ENCODE measurements at regions not wholly inside any gene's neighbourhood (a gene's known extent, or its start where the extent isn't known, plus 50 kb on each side); places are given as distances from the start of the nearest gene placed in this dataset.

DNA sequence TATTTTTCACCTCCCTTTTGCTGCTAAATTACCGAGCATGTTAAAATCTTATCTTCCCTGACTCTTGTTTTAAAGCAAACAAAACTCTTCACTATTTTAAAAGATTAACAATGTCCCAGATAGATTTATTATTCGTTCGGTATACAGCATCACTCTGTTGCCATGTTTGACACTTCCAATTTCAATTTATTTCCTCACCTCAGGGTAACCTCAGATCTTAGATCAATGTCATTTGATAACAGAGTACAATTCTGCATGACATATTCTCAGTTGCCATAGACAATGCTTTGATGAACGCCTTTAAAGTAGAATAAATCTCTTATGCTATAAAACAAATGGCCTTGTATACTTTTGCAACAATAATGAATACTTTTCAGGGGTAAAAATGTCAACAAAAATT lies 1078.1 kb upstream of the IGFBP7 start:
- no peak for DNase-seq

DNA sequence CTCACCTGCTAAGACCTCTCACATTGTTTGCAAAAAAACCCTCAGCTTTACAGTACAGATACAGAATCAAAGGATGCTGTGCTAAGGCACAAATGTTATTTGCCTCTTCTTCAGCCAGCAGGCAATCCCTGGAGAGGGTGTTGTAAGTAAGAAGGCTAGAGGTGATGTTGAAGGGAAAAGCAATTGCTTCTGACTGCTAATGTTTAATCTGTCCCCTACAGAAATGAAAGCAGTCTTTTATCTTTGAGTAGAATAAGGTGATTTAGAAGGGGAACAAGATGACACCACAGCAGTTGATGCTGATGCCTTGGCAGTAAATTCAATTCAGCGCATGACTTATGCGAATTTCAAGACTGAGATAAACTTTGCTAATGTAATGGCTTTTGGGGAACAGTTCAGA lies 1064.8 kb upstream of the IGFBP7 start:
- DNase-seq, result no peak

DNA sequence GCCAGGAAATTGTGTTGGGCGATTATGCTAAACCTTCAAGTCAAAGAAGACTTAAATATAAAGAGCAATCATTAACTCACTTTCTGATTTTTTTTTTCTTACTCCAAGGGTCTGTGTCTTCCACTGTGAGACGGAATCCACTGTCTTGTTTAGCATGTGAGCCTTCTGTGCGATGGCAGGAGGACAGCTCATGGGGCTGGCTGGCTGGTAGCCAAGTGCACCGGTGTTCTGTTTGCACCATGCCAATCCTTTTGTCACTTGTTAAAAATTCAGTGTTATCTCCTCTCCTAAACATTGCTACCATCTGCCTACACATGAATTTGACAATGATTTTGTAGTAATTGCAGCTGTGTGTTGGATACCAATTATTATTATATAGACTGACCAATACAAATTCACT lies 1056.3 kb upstream of the IGFBP7 start:
- DNase-seq, result no peak

DNA sequence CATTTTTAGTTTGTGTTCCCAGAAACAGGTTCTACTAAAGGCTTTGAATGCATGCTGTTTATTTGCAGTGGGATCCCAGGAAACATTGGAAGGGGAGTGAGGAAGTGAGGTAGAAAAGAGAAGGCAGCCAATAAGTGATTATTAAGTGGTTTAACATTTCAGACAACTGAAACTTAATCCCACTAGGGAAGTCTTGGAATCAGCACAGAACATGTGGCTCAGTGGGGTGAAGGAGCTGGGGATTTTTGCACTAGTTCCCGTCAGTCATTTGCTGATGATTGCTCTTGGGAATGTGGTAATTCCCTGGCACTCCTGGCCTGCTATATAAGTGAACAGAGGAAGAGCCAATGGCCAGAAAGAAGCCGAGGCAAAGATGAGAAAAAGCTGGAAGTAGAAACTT lies 1053.0 kb upstream of the IGFBP7 start:
- DNase-seq, result no peak

DNA sequence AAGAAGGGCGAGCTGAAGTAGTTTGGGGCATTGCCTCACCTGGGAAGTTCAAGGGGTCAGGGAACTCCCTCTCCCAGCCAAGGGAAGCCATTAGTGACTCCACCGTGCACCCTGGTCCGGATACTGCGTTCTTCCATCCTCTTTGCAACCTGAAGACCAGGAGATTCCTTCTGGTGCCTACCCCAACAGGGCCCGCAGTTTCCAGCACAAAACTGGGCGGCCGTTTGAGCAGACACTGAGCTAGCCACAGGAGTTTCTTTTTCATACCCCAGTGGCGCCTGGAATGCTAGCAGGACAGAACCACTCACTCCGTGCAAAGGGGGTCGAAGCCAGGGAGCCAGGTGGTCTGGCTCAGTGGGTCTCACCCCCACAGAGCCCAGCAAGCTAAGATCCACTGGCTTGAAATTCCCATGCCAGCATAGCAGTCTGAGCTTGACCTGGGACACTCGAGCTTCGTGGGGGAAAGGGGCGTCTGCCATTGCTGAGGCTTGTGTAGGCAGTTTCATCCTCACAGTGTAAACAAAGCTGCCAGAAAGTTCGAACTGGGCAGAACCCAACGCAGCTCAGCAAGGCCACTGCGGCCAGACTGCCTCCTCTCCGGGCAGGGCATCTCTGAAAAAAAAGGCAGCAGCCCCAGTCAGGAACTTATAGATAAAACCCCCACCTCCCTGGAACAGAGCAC lies 1039.4 kb upstream of the IGFBP7 start:
- no peak for DNase-seq

GRCh38 chr4:58144721-58145120 lies 1034.5 kb upstream of the IGFBP7 start:
- DNase-seq, result no peak

DNA sequence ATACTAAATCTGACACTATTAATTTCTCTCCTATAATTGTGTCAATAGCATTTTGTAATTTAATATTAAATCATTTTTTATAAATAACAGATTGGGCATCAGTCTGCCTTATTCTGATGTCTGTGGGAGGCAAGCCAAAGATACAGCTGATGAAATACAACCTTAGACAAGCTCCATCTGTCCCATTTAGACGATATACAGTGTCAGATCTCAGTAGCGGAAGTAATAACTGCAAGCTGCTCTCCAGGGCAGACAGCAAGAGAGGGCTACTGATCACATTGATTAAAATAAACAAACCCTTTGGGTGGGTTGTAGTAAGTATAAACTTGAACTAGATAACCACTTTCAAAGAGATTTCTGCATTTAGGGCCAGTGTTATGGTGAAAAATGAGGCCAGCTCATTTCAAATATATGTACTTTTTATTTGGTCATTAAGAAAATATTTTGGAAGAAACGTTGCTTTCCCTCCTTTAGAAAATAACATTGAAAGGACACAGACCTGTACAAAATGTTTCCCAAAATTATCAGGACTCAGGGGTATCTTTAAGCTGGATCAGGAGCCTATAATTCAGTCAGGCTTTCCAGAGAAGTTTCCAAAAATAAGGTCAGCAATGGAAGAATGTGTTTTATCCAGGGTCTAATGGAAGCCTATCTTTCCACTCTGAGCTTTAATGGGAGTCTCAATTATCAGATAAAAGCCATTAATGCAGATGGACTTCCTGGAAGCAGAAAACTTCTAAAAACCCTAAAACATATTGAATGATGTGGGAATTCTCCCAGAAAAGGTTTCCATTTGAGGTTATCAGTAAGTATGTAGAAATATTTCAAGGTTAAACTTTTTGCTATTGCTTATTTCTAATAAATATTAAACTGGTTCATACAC lies 1028.8 kb upstream of the IGFBP7 start:
- no peak for DNase-seq

- DNase-seq, result no peak
Measured at GRCh38 chr4:58136604-58137003, 1026.4 kb upstream of the IGFBP7 start.

DNA sequence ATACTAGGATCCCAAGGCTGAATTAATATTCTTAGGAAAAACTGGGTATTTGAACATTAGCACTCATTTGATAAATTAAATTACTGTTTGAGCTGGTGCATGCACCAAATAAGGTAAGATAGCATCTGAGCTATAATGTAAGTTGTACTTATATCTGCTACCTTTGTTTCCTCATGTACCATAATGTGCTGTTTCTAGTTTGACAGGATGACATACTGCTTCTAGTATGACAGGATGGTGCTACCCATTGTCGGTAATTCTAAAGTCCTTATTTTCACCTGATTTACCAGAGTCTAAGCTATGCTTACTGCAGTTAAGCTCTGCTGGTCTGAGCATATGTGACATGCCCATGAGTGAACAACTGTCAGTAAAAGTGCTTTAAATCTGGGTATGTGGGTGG lies 1017.5 kb upstream of the IGFBP7 start:
- no peak for DNase-seq

- no peak for DNase-seq
Measured at GRCh38 chr4:58119298-58119697, 1009.1 kb upstream of the IGFBP7 start.

GRCh38 chr4:58113126-58113525 lies 1002.9 kb upstream of the IGFBP7 start:
- no peak for DNase-seq

DNA sequence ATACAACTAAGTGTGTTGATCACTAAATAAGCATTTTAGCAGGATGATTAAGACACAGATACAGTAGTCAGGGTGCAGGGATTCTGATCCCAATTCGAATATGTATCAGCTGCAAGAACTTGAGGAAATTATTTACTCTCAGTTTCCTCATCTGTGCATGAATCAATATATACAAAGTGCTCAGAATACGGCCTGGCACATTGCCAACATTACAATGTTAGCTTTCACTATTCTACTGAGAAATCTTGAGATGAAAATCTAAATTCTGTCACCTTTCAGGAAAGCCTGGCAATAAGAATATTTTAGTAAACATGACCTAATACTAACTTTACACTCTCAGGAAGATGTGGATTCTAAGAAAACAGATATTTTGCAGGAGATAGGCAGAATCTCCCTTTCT lies 1001.6 kb upstream of the IGFBP7 start:
- no peak for DNase-seq

DNA sequence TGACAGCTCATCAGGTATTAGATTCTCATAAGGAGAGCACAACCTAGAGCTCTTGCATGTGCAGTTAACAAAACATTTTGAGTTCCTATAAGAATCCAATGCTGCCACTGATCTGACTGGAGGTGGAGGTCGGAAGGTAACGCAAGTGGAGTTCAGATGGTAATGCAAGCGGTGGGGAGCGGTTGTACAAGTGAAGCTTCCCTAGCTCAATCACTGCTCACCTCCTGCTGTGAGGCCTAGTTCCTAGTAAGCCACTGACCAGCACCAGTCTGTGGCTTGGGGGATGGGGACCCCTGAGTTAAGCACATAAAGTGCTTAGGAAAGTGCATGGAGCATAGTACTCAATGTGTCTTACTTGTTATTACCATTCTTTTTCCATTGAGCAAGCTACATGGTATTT lies 983.2 kb upstream of the IGFBP7 start:
- DNase-seq, result no peak

DNA sequence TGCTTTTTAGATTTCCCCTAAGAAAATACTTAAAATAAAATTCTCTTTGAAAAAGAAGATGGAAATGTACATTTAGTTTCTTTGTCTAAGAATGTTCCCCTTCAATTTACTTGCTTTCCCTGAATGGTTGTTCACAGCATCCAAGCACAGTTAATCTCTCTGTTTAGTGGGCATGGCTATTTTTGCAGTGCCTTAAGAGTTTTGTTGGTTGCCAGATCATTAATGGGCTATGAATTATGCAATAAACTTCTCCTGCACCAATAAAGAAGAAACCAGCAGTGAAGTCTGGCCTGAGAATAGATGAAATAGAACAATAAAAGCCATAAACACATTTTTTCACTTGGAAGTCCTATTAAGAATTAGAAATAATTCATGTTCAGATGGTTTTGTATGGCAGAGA lies 980.4 kb upstream of the IGFBP7 start:
- DNase-seq, result no peak

DNA sequence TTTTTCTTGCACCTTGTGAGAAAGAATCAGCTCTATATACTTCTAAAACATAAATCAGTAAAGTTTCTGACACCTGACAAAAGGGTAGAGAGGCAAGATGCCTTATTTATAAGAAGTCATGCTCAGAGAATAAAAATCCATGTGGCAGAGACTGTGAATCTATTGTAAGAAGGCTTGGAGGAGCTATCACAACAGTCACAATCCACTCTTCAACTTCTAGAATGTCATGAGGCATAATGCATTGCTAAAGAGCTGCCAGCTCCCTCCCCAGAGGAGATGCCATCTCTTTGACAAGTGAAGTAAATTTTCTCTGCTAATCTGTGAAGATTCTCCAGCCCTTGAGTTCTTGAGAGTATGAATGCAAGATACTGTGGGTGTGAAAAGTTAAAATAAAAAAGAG lies 971.2 kb upstream of the IGFBP7 start:
- DNase-seq, result no peak

DNA sequence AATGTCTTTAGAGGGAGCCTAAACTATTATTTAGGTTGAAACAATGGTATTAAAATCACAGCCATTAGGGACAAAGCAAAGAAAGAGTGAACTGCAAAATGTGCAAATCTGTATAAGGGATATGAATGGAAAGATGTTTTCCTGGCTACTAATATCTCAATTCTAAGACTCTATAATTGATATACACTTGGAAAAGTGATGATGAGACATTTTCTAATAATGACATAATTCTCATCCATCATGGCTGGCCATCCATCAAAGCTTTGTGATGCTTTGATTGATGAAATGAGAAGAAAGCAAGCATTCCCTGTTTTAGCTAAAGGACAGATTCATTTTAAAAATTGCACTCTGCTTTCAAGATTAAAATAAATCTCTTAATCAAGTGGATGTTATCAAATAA lies 965.5 kb upstream of the IGFBP7 start:
- DNase-seq, result no peak

DNA sequence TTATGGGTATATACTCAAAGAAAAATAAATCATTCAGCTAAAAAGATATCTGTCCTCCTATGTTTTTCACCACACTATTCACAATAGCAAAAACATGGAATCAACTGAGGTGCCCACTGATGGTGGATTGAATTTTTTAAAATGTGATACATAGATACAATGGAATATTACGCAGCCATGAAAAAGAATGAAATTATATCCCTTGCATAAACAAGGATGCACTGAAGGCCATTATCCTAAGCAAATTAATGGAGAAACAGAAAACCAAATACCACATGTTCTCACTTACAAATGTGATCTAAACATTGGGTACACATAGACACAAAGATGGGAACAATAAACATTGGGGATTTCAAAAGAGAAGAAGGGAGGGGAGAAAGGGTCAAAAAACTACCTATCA lies 964.2 kb upstream of the IGFBP7 start:
- DNase-seq, result no peak

DNA sequence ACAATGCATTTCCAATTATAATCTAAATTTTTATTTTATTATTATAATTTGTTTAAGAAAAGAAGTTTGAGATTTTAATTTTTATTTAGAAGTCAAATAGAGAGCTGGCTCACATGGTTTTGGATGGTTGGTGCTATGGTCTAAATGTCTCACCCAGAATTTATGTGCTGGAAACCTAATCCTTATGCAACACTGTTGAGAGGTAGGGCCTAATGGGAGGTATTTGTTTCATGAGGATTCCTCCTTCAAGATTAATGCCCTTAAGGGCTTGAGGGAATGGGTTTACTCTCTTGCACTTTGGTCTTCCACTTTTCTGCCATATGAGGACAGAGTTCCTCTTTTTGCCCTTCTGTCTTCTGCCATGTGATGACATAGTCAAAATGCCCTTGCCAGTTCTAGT lies 960.5 kb upstream of the IGFBP7 start:
- DNase-seq, result no peak

DNA sequence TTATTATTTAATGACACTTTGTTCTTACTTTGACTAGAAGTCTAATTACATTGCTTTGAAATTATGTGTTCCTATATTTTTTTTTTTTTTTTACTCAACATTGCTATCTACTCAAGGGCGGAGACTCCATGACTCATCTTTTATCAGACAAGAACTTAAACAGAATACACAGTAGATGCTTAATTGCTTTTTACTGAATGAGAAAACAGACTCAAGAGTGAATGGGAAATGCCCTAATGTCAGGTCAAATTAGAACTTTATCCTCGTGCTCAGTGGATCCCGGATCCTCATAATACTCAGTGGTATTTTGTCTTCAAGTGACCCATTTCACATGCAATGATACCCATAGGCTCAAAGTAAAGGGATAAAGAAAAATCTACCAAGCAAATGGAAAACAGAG lies 954.5 kb upstream of the IGFBP7 start:
- no peak for DNase-seq

DNA sequence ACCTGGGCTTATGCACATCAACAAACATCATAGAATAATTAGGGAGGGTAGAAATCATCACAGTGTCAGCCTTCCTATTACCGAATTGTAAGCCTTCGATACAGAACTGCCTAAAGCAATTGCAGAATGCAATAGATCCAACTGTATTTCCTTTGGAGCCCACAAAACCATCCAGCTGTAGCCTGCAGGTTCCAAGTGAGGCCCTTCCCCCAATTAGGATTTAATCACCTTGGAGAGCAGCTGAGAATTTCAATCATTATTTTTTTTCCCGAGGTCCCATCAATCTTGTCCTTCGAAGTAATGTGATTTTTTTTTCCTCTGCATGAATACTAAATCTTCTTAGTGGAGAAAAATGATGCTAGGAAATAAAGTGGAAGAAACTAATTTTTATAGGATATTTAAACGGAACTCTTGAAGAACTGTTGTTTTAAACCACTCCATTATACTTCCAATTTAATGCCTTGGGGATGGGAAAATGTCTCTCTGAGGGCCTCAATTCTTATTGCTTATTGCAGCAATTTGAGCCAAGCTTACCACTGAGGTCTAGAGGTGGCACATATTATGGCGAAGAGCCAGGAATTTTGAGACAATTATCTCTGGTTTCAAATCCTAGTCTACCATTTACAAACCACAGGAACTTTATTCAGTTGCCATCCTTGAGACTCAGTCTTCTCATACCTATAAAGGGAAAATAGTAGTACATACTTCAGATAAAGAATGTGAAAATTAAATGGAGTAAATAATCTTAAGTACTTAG lies 953.4 kb upstream of the IGFBP7 start:
- DNase-seq, result no peak

DNA sequence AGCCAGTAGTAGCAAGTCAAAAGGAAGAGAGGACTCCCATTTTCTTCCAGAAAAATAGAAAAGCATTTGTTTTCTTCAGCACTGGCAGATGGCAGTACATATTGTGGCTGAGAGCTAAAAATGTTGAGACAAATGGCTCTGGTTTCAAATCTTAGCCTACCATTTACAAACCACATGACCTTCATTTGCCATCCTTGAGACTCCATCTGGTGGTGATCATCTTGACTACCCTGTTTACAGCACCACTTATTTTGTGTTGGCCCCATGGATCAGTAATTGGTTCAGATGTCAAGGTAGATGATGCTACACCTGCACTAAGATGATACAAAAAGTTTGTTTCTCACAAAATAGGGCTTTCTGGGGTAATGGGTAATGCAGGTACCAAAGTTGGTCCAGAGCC lies 951.8 kb upstream of the IGFBP7 start:
- DNase-seq, result no peak

GRCh38 chr4:58050439-58050838 lies 940.3 kb upstream of the IGFBP7 start:
- DNase-seq, result no peak

DNA sequence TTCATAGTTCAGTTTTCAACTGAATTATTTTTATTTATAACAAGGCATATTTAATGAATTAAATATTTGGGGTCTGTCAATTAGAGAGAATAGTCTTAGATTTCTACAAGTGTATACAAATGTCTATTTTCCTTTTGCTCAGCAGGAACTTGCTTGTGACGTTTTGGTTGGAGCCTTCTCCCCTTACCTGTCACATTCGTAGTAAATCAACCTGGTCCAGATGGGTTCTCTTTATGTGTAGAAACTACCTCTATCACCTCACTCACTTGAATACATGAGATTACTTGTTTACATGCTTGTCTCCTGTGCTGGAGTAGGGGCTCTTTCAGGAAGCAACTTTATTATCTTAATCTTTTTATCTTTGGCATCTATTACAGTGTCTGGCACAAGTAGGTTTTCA lies 938.3 kb upstream of the IGFBP7 start:
- no peak for DNase-seq

DNA sequence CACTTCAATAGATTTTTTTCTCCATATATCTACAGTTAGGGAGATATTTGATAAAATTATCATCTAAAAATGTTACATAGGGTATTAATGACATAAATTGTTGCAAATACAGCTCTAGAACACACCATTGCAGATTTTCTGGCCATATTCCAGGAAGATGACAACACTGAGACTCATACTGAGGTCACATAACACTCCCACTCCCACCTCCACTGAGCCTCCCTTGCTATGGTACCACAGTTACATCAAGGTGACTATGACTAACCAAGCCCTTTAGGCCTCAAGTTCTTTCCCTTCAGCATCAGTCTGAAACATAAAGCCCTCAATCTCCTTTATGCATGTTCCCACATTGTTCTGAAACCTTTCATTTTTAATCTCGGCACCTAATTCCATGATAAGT lies 932.0 kb upstream of the IGFBP7 start:
- no peak for DNase-seq

Measured in NCI-H510A treated with DMSO at 0.1 percent for 48 hours (cell line).